Nephron (organoid): ENCODE measurements at regions not wholly inside any gene's neighbourhood (a gene's known extent, or its start where the extent isn't known, plus 50 kb on each side); places are given as distances from the start of the nearest gene placed in this dataset.

ENCODE experiments used
- H3K27ac Mint-ChIP-seq, 3 experiments: 2 replicates each; pipeline ENCODE4 v1.8.0; 2020; ENCODE audit warnings: mixed read lengths in 3 of 3, mild to moderate bottlenecking in 2 of 3, moderate library complexity in 1 of 3
- H3K27me3 Mint-ChIP-seq: 2 replicates; pipeline ENCODE4 v1.8.0; 2021; ENCODE audit warnings: low read depth, mild to moderate bottlenecking, moderate library complexity, mixed read lengths
- H3K36me3 Mint-ChIP-seq: 2 replicates; pipeline ENCODE4 v1.8.0; 2020; ENCODE audit warnings: low read depth, mixed read lengths
- H3K4me1 Mint-ChIP-seq: 2 replicates; pipeline ENCODE4 v1.8.0; 2020; ENCODE audit warnings: mixed read lengths
- H3K4me3 Mint-ChIP-seq, 3 experiments: 2 replicates each; pipeline ENCODE4 v1.8.0; 2020; ENCODE audit warnings: mild to moderate bottlenecking in 3 of 3, mixed read lengths in 3 of 3, moderate library complexity in 2 of 3
- H3K9me3 Mint-ChIP-seq: 2 replicates; pipeline ENCODE4 v1.8.0; 2020; ENCODE audit warnings: mixed read lengths
- TF ChIP-seq, protein P1 (sequence below), 3 experiments: fragments of 200-600 bp; sonication (generic); IDR thresholded peaks; one replicate each; pipeline ENCODE4 v1.5.0; 2021; ENCODE audit warnings: antibody characterized with exemption in 3 of 3; ENCODE audit not compliant: unreplicated experiment in 3 of 3

GRCh38 chr4:170988446-170988845 is 824.8 kb upstream of the GALNTL6 start:
- Mint-ChIP-seq H3K4me1 (no peaks in the 10 kb centered on the region), H3K27ac (no peak overlapping the region), H3K36me3 (no peaks in the 10 kb centered on the region), H3K4me3 (no peak overlapping the region), H3K27me3 (no peaks in the 10 kb centered on the region), H3K9me3 (peaks cover 5% of the 10 kb centered on the region)
- TF ChIP-seq, protein P1, sequence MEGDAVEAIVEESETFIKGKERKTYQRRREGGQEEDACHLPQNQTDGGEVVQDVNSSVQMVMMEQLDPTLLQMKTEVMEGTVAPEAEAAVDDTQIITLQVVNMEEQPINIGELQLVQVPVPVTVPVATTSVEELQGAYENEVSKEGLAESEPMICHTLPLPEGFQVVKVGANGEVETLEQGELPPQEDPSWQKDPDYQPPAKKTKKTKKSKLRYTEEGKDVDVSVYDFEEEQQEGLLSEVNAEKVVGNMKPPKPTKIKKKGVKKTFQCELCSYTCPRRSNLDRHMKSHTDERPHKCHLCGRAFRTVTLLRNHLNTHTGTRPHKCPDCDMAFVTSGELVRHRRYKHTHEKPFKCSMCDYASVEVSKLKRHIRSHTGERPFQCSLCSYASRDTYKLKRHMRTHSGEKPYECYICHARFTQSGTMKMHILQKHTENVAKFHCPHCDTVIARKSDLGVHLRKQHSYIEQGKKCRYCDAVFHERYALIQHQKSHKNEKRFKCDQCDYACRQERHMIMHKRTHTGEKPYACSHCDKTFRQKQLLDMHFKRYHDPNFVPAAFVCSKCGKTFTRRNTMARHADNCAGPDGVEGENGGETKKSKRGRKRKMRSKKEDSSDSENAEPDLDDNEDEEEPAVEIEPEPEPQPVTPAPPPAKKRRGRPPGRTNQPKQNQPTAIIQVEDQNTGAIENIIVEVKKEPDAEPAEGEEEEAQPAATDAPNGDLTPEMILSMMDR (IDR thresholded peaks at IDR 0.05; ENCODE audit: unreplicated experiment in 3 of 3): no peak

DNA sequence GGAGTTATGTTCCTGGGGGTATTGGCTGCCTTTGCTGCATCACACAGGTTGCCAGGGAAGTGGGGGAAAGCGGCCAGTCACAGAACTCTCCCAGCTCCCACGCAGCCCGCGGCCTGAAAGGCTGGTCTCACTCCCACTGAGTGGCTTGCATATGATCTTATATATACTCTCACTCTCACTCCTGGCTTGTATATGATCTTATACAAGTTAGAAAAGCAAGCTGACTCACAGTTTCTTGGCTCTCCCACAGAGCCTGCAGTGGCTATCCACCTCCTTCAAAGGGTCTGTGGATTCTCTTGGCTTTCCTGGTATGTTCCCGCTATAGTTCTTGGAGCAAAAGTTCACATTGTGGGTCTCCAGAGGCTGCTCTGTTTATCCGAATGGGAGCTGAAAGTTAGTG is 833.5 kb upstream of the GALNTL6 start:
- TF ChIP-seq, protein P1 (IDR thresholded peaks at IDR 0.05; ENCODE audit: unreplicated experiment in 3 of 3): no peak
- peaks cover 10% of the 10 kb centered on the region for H3K9me3 Mint-ChIP-seq
- H3K27ac Mint-ChIP-seq: peak overlapping the region in 2 of 3 experiments; percentile 39 to 58
- H3K4me3 Mint-ChIP-seq: no peak overlapping the region
- peaks cover 3% of the 10 kb centered on the region for H3K27me3 Mint-ChIP-seq
- H3K36me3 Mint-ChIP-seq: no peaks in the 10 kb centered on the region
- H3K4me1 Mint-ChIP-seq: no peaks in the 10 kb centered on the region

DNA sequence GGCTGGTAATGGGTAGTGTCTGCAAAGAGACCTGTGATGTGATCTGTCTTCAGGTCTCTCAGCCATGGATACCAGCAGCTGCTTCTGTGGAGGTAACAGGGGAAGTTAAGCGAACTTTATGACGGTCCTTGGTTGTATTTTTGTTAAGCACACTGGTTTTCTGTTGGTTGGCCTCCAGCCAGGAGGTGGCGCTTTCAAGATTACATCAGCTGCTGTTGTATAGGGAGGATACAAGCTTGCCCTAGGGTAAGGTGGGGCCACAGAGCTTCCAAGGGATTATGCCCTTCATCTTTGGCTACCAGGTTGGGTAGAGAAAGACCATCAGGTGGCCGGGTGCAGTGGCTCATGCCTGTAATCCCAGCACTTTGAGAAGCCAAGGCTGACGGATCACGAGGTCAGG is 834.2 kb upstream of the GALNTL6 start:
- TF ChIP-seq, protein P1 (IDR thresholded peaks at IDR 0.05; ENCODE audit: unreplicated experiment in 3 of 3): no peak
- H3K9me3 Mint-ChIP-seq: peaks cover 10% of the 10 kb centered on the region
- H3K27ac Mint-ChIP-seq: no peak overlapping the region
- H3K27me3 Mint-ChIP-seq: peaks cover 3% of the 10 kb centered on the region
- H3K36me3 Mint-ChIP-seq: no peaks in the 10 kb centered on the region
- H3K4me1 Mint-ChIP-seq: no peaks in the 10 kb centered on the region
- no peak overlapping the region for H3K4me3 Mint-ChIP-seq

- no peaks in the 10 kb centered on the region for H3K4me1 Mint-ChIP-seq
- H3K27ac Mint-ChIP-seq: no peak overlapping the region
- no peaks in the 10 kb centered on the region for H3K27me3 Mint-ChIP-seq
Observed at GRCh38 chr4:170949084-170949483, 859.3 kb upstream of the AADAT start.

GRCh38 chr4:170940043-170940724 is 850.4 kb upstream of the AADAT start:
- Mint-ChIP-seq H3K27ac (no peak overlapping the region), H3K27me3 (no peaks in the 10 kb centered on the region), H3K4me3 (no peak overlapping the region), H3K4me1 (no peaks in the 10 kb centered on the region), H3K9me3 (peaks cover 17% of the 10 kb centered on the region), H3K36me3 (no peaks in the 10 kb centered on the region)
- TF ChIP-seq, protein P1 (IDR thresholded peaks at IDR 0.05; ENCODE audit: unreplicated experiment in 3 of 3): no peak

More at GRCh38 chr4:170949084-170949483, 859.3 kb upstream of the AADAT start:
- TF ChIP-seq, protein P1 (IDR thresholded peaks at IDR 0.05; ENCODE audit: unreplicated experiment in 3 of 3): no peak
- Mint-ChIP-seq H3K36me3 (no peaks in the 10 kb centered on the region), H3K4me3 (no peak overlapping the region), H3K9me3 (no peaks in the 10 kb centered on the region)

GRCh38 chr4:170938588-170938987 is 848.8 kb upstream of the AADAT start:
- no peak overlapping the region for H3K27ac Mint-ChIP-seq
- TF ChIP-seq, protein P1 (IDR thresholded peaks at IDR 0.05; ENCODE audit: unreplicated experiment in 3 of 3): no peak
- H3K9me3 Mint-ChIP-seq: peaks cover 17% of the 10 kb centered on the region
- H3K4me1 Mint-ChIP-seq: no peaks in the 10 kb centered on the region
- no peaks in the 10 kb centered on the region for H3K27me3 Mint-ChIP-seq
- H3K4me3 Mint-ChIP-seq: no peak overlapping the region
- no peaks in the 10 kb centered on the region for H3K36me3 Mint-ChIP-seq
